SIG-M5 treated with dmso at 0.1 percent for 504 hours (cell line): ENCODE measurements at regions not wholly inside any gene's neighbourhood (a gene's known extent, or its start where the extent isn't known, plus 50 kb on each side); places are given as distances from the start of the nearest gene placed in this dataset.
"Not testable (repeated sequence)": the region's sequence is repeated elsewhere in the genome, so short reads cannot be mapped to it uniquely, and the experiment has no call there.

Experiments used
- DNase-seq: peaks from one replicate; lab custom pipeline; 2025; ENCODE audit not compliant: unreplicated experiment; lab: John Stamatoyannopoulos, UW

- no peak for DNase-seq
Measured at GRCh38 chr13:24617256-24618010, 62.8 kb upstream of the ATP12A start.

- peak; percentile 47 for DNase-seq
Measured at GRCh38 chr13:24618011-24618955, 61.9 kb upstream of the ATP12A start.

GRCh38 chr13:24619282-24619681 lies 60.9 kb upstream of the ATP12A start:
- peak; percentile 75 for DNase-seq

- not testable (repeated sequence) for DNase-seq
Measured at GRCh38 chr13:24622481-24623148, 57.6 kb upstream of the ATP12A start.

- no peak for DNase-seq
Measured at GRCh38 chr13:24623149-24623665, 57.0 kb upstream of the ATP12A start.

GRCh38 chr13:24624363-24624762 lies 55.8 kb upstream of the ATP12A start:
- no peak for DNase-seq

GRCh38 chr13:24624801-24625231 lies 55.4 kb upstream of the ATP12A start:
- DNase-seq = no peak

- no peak for DNase-seq
Measured at GRCh38 chr13:24625331-24625731, 54.9 kb upstream of the ATP12A start.

GRCh38 chr13:24625870-24626849 lies 54.0 kb upstream of the ATP12A start:
- no peak for DNase-seq

- no peak for DNase-seq
Measured at GRCh38 chr13:24627090-24627714, 53.0 kb upstream of the ATP12A start.

GRCh38 chr13:24627946-24628345 lies 52.3 kb upstream of the ATP12A start:
- DNase-seq = no peak

- no peak for DNase-seq
Measured at GRCh38 chr13:24629320-24629719, 50.9 kb upstream of the ATP12A start.

GRCh38 chr13:24630121-24630520 lies 50.1 kb upstream of the ATP12A start:
- no peak for DNase-seq
